HCT116 (cell line): ENCODE measurements at regions not wholly inside any gene's neighbourhood (a gene's known extent, or its start where the extent isn't known, plus 50 kb on each side); places are given as distances from the start of the nearest gene placed in this dataset.

Experiments
- ATF3 ChIP-seq: IDR thresholded peaks from 2 replicates; pipeline ENCODE4 v1.6.1; 2012
- CEBPB ChIP-seq: IDR thresholded peaks from 2 replicates; pipeline ENCODE4 v1.6.1; 2012; ENCODE audit warnings: low read depth
- EGR1 ChIP-seq: IDR thresholded peaks from 2 replicates; pipeline ENCODE4 v1.6.1; 2012; ENCODE audit warnings: low read depth
- EZH2 ChIP-seq: fragments of 200-600 bp; sonication (generic); IDR thresholded peaks from 2 replicates; pipeline ENCODE4 v1.6.1; 2017; ENCODE audit warnings: antibody characterized with exemption, mixed run types
- EZH2phosphoT487 ChIP-seq: fragments of 200-600 bp; IDR thresholded peaks from 2 replicates; pipeline ENCODE4 v1.6.1; 2018; ENCODE audit warnings: antibody characterized with exemption, borderline replicate concordance
- JUND ChIP-seq: IDR thresholded peaks from 2 replicates; pipeline ENCODE4 v1.6.1; 2012
- POLR2A ChIP-seq: IDR thresholded peaks from 2 replicates; pipeline ENCODE4 v1.7.0; 2011; ENCODE audit warnings: borderline replicate concordance; ENCODE audit not compliant: insufficient read depth, insufficient read length; ENCODE audit errors: extremely low read depth
- POLR2AphosphoS5 ChIP-seq: IDR thresholded peaks from 2 replicates; pipeline ENCODE4 v1.6.1; 2011; ENCODE audit warnings: mild to moderate bottlenecking, low read depth, low read length, moderate library complexity
- RAD21 ChIP-seq: IDR thresholded peaks from 2 replicates; pipeline ENCODE4 v1.6.1; 2012; ENCODE audit warnings: low read depth, mild to moderate bottlenecking
- REST ChIP-seq: IDR thresholded peaks from 2 replicates; pipeline ENCODE4 v1.6.1; 2012; ENCODE audit warnings: low read depth
- SRF ChIP-seq: IDR thresholded peaks from 2 replicates; pipeline ENCODE4 v1.6.1; 2012; ENCODE audit warnings: low read depth
- ZBTB33 ChIP-seq: IDR thresholded peaks from 2 replicates; pipeline ENCODE4 v1.6.1; 2011; ENCODE audit warnings: mild to moderate bottlenecking, low read length, moderate library complexity; ENCODE audit not compliant: insufficient replicate concordance; ENCODE audit errors: extremely low read depth
- ZFX ChIP-seq: fragments of 450-650 bp; IDR thresholded peaks from 2 replicates; pipeline ENCODE4 v1.6.1; 2017
- TF ChIP-seq, protein P1 (sequence below), 3 experiments: fragments of 200-600 bp in 1 of 3; sonication (generic) in 1 of 3; IDR thresholded peaks in 2 of 3; conservative IDR thresholded peaks in 1 of 3; 2 replicates each; pipeline ENCODE4 v1.5.1; 2012 to 2017; ENCODE audit warnings: low read depth in 2 of 3, low read length in 2 of 3, antibody characterized with exemption in 1 of 3, borderline replicate concordance in 1 of 3, control low read depth in 1 of 3, mild to moderate bottlenecking in 1 of 3, mixed read lengths in 1 of 3, mixed run types in 1 of 3, moderate library complexity in 1 of 3; ENCODE audit not compliant: insufficient read depth in 1 of 3

- TF ChIP-seq POLR2AphosphoS5 (no peak), RAD21 (no peak), POLR2A (no peak), ATF3 (no peak), REST (no peak), CEBPB (no peak), JUND (no peak), ZFX (no peak), EZH2 (no peak), ZBTB33 (no peak), EGR1 (no peak), EZH2phosphoT487 (no peak), SRF (no peak)
- TF ChIP-seq, protein P1, sequence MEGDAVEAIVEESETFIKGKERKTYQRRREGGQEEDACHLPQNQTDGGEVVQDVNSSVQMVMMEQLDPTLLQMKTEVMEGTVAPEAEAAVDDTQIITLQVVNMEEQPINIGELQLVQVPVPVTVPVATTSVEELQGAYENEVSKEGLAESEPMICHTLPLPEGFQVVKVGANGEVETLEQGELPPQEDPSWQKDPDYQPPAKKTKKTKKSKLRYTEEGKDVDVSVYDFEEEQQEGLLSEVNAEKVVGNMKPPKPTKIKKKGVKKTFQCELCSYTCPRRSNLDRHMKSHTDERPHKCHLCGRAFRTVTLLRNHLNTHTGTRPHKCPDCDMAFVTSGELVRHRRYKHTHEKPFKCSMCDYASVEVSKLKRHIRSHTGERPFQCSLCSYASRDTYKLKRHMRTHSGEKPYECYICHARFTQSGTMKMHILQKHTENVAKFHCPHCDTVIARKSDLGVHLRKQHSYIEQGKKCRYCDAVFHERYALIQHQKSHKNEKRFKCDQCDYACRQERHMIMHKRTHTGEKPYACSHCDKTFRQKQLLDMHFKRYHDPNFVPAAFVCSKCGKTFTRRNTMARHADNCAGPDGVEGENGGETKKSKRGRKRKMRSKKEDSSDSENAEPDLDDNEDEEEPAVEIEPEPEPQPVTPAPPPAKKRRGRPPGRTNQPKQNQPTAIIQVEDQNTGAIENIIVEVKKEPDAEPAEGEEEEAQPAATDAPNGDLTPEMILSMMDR (IDR thresholded peaks at IDR 0.05 in 2 of 3, conservative IDR thresholded peaks at IDR 0.05 in 1 of 3; ENCODE audit: borderline replicate concordance in 1 of 3, insufficient read depth in 1 of 3, low read depth in 2 of 3, low read length in 2 of 3): no peak
These were observed 61.4 kb upstream of the LRRC7 start for GRCh38 chr1:69506311-69506710.
